Hematopoietic multipotent progenitor cell treated with erythropoietin and hydrocortisone succinate and interleukin-3 and kit ligand, for 17 days (in vitro differentiated cells): ENCODE measurements at regions not wholly inside any gene's neighbourhood (a gene's known extent, or its start where the extent isn't known, plus 50 kb on each side); places are given as distances from the start of the nearest gene placed in this dataset.
"Not testable (repeated sequence)": the region's sequence is repeated elsewhere in the genome, so short reads cannot be mapped to it uniquely, and the experiment has no call there.

Source experiments
- DNase-seq: peaks from one replicate; pipeline ENCODE4 v3.0.0-alpha.2; 2015; ENCODE audit warnings: low spot score

DNA sequence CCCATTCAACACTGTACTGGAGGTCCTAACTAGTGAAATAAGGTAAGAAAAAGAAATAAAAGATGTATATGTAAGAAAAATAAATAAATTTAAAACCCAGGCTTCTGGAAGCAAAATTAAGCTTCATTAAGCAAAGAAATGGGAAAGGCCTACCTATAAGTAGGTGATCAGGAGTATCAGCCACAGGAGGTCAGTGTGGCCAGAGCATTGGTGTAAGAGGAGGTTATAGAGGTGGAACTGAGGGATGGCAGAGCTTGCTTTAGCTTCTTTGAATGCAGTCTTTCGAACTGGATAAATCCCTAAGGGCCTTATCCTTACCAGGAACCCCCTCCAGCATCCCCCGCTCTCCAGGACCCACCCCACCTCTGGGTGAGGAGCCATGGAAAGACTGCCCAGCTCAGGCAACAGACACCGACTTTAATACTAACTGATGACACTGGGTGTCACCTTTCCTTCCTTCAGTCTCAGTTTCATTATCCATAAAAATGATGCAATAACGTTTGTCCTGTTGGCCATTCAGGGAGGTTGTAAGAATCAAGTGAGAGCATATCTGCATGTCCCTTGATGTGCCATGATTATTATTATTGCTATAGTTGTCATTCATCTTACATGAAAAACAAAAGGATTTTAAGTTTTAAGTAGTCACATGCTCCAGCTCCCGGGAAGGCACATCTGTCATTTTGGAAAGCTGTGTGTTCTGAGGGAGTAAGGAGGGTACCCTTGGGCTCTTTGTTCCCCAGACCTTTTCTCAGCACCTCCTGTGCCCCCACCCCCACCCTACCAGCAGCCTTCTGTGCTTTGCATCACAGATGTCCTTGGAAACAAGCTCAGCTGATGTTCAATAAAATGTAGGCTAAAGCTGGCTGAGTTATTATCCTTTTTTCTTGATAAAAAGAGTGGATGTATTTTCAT, 50.8 kb upstream of the CTNNA1 start:
- no peak for DNase-seq

DNA sequence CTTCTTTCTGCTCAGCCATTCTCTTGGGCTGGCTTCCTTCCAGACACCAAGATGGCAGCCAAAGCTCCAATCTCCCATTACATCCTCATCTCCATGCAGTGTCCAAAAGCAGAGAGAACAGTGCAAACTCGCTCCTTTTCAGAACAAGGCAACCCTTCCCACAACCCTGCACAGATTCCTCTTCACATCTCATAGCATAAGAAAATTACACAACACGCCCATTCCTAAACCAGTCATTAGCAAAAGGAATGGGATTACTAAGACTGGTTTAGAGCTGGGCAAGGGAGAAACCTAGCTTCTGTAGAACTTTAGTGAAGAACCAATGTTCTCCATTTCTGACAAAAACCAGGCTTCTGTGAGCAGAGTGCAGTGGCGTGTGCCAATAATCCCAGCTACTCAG, 51.5 kb upstream of the CTNNA1 start:
- DNase-seq: no peak

- no peak for DNase-seq
Observed at GRCh38 chr5:138700581-138701362, 52.5 kb upstream of the CTNNA1 start.

- DNase-seq: no peak
Observed at GRCh38 chr5:138699482-138699881, 53.7 kb upstream of the CTNNA1 start.

DNA sequence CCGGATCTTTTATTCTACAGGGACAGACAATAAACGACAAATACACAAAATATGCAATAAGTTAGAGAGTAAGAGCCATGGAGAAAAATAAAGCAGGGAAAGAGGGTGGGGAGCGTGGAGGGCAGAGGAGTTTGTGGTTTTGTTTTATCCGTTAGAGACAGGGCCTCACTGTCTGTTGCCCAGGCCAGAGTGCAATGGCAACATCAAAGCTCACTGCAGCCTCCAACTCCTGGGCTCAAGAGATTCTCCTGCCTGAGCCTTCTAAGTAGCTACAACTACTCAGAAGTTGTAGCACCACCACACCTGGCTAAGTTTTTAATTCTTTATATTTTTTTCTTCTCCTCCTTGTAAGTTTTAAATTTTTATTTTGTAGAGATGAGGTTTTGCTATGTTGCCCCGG, 54.5 kb upstream of the CTNNA1 start:
- no peak for DNase-seq

GRCh38 chr5:138697720-138698360, 55.4 kb upstream of the CTNNA1 start:
- no peak for DNase-seq

GRCh38 chr5:138696501-138696900, 56.7 kb upstream of the CTNNA1 start:
- no peak for DNase-seq

- no peak for DNase-seq
Observed at GRCh38 chr5:138695781-138696180, 57.4 kb upstream of the CTNNA1 start.

DNA sequence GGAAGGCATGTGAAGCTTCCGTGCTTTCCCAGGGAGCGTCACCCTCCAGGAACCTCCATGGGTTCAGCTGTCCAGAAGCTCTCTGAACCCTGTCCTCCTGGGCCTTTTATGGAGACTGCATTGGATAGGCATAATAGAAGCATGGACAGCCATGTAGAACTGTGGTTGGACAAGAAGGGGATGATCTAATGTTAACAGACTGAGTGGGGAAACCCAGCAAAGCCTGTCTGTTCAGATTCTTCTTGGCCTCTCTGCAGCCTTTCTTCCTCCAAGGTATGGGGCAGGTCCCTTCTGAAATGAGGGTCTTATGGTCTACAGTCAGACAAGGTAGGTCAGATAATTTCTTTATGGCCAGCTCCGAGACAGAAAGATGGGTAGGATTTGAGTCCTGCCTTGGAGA, 59.1 kb upstream of the CTNNA1 start:
- DNase-seq: no peak

DNA sequence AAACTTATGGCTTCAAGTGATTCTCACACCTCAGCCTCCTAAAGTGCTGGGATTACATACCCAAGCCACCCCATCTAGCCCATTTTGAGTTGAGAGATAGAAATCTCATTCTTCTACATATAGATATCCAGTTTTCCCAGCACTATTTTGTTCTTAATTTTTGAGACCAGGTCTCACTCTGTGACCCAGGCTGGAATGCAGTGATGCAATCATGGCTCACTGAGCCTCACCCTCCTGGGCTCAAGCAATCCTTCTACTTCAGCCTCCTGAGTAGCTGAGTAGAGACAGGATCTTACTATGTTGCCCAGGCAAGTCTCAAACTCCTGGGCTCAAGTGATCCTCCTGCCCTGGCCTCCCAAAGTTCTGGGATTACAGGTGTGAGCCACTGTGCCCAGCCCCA, 60.9 kb upstream of the CTNNA1 start:
- DNase-seq: no peak

- DNase-seq: no peak
Observed at GRCh38 chr5:138686668-138687067, 66.6 kb upstream of the CTNNA1 start.

- no peak for DNase-seq
Observed at GRCh38 chr5:138685193-138685745, 68.0 kb upstream of the CTNNA1 start.

GRCh38 chr5:138682462-138682861, 70.8 kb upstream of the CTNNA1 start:
- not testable (repeated sequence) for DNase-seq

GRCh38 chr5:138678826-138679225, 74.4 kb upstream of the CTNNA1 start:
- DNase-seq: not testable (repeated sequence)

DNA sequence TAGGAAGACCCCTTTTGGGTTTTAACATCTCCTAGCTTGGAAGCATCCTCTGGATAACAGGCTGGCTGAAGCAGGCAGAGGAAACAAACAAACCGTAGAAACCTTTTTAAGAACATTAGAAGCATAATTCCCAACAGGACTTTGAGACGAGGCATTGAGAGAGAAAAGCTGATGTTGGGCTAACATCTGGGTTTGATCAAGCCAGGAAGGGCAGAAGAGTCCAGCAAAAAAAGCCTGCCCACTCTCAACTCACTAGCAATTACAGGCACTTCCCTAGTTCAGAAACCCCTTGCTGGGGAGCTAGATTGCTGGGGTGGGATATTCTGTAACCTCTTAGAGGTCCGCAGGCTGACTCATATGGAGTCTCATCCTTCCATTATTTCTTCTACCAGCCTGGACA, 75.4 kb upstream of the CTNNA1 start:
- DNase-seq: no peak

- DNase-seq: no peak
Observed at GRCh38 chr5:138676556-138677193, 76.5 kb upstream of the CTNNA1 start.

GRCh38 chr5:138676002-138676401, 77.2 kb upstream of the CTNNA1 start:
- no peak for DNase-seq

- DNase-seq: no peak
Observed at GRCh38 chr5:138668451-138669380, 84.5 kb upstream of the CTNNA1 start.

DNA sequence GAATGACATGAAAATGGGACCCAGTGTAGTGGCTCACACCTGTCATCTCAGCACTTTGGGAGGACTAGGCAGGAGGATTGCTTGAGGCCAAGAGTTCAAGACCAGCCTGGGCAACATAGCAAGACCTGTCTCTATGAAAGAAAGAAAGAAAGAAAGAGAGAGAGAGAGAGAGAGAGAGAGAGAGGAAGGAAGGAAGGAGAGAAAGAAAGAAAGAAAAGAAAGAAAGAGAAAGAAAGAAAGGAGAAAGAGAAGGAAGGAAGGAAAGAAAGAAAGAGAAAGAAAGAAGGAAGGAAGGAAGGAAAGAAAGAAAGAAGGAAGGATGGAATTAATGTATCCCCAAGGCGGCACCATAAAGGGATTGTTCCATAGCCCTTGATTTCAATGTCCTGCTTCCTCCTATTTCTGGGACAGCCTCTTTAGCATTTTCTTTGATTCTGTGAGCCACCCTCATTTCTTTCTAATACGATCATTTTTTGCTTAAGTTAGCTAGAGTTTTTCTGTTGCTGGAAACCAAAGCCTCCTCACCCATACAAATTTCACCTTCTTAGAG, 85.4 kb upstream of the CTNNA1 start:
- DNase-seq: not testable (repeated sequence)

GRCh38 chr5:138666226-138666742, 86.9 kb upstream of the CTNNA1 start:
- DNase-seq: no peak
